ENCODE measurements at regions not wholly inside any gene's neighbourhood (a gene's known extent, or its start where the extent isn't known, plus 50 kb on each side); places are given as distances from the start of the nearest gene placed in this dataset.

- no peak overlapping the region for H3K4me3 ChIP-seq (ENCODE audit: low read length)
- TF ChIP-seq, protein P1, sequence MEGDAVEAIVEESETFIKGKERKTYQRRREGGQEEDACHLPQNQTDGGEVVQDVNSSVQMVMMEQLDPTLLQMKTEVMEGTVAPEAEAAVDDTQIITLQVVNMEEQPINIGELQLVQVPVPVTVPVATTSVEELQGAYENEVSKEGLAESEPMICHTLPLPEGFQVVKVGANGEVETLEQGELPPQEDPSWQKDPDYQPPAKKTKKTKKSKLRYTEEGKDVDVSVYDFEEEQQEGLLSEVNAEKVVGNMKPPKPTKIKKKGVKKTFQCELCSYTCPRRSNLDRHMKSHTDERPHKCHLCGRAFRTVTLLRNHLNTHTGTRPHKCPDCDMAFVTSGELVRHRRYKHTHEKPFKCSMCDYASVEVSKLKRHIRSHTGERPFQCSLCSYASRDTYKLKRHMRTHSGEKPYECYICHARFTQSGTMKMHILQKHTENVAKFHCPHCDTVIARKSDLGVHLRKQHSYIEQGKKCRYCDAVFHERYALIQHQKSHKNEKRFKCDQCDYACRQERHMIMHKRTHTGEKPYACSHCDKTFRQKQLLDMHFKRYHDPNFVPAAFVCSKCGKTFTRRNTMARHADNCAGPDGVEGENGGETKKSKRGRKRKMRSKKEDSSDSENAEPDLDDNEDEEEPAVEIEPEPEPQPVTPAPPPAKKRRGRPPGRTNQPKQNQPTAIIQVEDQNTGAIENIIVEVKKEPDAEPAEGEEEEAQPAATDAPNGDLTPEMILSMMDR (conservative IDR thresholded peaks at IDR 0.05; ENCODE audit: low read length): 0 out of 2 replicates have a peak, but pooled peaks have one; percentile 10
- peak; percentile 1 for DNase-seq (ENCODE audit: low read depth)
Measured at GRCh38 chr1:177820213-177820612, 149.6 kb downstream of the SEC16B start.

GRCh38 chr1:177817937-177818875 lies 151.7 kb downstream of the SEC16B start:
- no peak for DNase-seq (ENCODE audit: low read depth)
- TF ChIP-seq, protein P1 (conservative IDR thresholded peaks at IDR 0.05; ENCODE audit: low read length): no peak

GRCh38 chr1:177812650-177813049 lies 157.2 kb downstream of the SEC16B start:
- no peak for DNase-seq (ENCODE audit: low read depth)

More at GRCh38 chr1:177817937-177818875, 151.7 kb downstream of the SEC16B start:
- no peak overlapping the region for H3K4me3 ChIP-seq (ENCODE audit: low read length)

GRCh38 chr1:177812144-177812543 lies 157.7 kb downstream of the SEC16B start:
- DNase-seq (ENCODE audit: low read depth): no peak
- TF ChIP-seq, protein P1 (conservative IDR thresholded peaks at IDR 0.05; ENCODE audit: low read length): no peak
- no peak overlapping the region for H3K4me3 ChIP-seq (ENCODE audit: low read length)

More at GRCh38 chr1:177812650-177813049, 157.2 kb downstream of the SEC16B start:
- TF ChIP-seq, protein P1 (conservative IDR thresholded peaks at IDR 0.05; ENCODE audit: low read length): no peak
- H3K4me3 ChIP-seq (ENCODE audit: low read length): no peak overlapping the region

DNA sequence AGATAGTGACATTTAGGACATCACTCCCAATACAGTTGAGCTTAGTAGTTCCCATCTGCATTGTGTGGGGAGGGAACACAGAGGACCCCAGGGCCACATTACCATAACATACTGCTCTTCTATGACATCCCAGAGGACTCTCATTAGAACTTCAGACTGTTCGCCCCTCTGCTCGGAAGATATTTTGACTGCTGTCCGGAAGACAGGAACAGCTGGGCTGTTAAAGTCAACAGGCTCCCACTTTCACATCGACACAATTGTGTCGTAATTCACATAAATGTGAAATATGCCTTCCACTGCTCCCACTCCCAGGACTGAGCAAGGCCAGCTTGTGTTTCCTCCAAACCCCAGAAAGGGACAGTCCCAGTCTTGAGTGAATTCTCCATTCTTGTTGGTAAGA lies 158.4 kb downstream of the SEC16B start:
- TF ChIP-seq, protein P1 (conservative IDR thresholded peaks at IDR 0.05; ENCODE audit: low read length): no peak
- H3K4me3 ChIP-seq (ENCODE audit: low read length): no peak overlapping the region
- peak; percentile 1 for DNase-seq (ENCODE audit: low read depth)

DNA sequence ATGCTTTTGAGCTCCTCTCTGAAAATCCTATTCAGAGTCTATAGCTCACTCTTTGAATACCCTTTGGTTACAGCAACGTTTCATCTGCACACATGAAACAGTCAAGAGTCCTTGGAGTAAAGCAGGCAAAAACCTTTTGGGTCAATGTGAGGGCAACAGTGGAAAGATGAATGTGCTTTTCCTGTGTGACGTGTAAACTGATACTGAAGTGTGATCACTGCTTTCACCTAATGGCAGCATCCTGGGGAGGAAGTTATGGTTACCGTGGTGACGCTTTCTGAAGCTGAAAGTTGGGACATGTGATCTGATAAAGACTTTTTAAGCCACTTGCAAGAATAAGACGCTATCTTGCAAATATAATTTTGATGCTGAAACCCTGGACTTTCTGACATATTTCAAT lies 160.0 kb downstream of the SEC16B start:
- TF ChIP-seq, protein P1 (conservative IDR thresholded peaks at IDR 0.05; ENCODE audit: low read length): no peak
- DNase-seq (ENCODE audit: low read depth): no peak
- no peak overlapping the region for H3K4me3 ChIP-seq (ENCODE audit: low read length)

- TF ChIP-seq, protein P1 (conservative IDR thresholded peaks at IDR 0.05; ENCODE audit: low read length): no peak
- no peak for DNase-seq (ENCODE audit: low read depth)
- H3K4me3 ChIP-seq (ENCODE audit: low read length): no peak overlapping the region
Measured at GRCh38 chr1:177802304-177802703, 167.6 kb downstream of the SEC16B start.

Data from AG10803 (cell line).